HCT116 (cell line): ENCODE measurements at regions not wholly inside any gene's neighbourhood (a gene's known extent, or its start where the extent isn't known, plus 50 kb on each side); places are given as distances from the start of the nearest gene placed in this dataset.

Experiments used
- ATAC-seq: fragments of 200-7000 bp; cut with Tn5 transposase; 2 replicates; pipeline ENCODE4 v1.9.1; 2020; ENCODE audit warnings: mild to moderate bottlenecking, moderate library complexity
- BruUV-seq: library from RNA; stranded (reverse); fragments of 400-500 nt; replicated peaks from 2 replicates; lab custom pipeline; 2021; lab: Mats Ljungman, UMichigan
- CTCF ChIA-PET: fragments of 300-600 bp; sonication (Branson Sonifier 250); formaldehyde crosslinking; loops from one replicate; lab custom pipeline; 2021; ENCODE audit warnings: antibody characterized with exemption; lab: Charles Lee
- POLR2A ChIA-PET: fragments of 300-600, 350-600 bp; sonication (Branson Sonifier 250); formaldehyde crosslinking; loops from one replicate; lab custom pipeline; 2021; ENCODE audit warnings: antibody characterized with exemption; lab: Charles Lee
- RAD21 ChIA-PET, 2 experiments: fragments of 300-600 bp; sonication (Branson Sonifier 250); formaldehyde crosslinking; loops; one replicate each; lab custom pipeline; 2023; ENCODE audit warnings: low total read pairs in 2 of 2; ENCODE audit not compliant: uncharacterized antibody in 2 of 2, unreplicated experiment in 2 of 2, low non-redundant PET in 1 of 2; lab: Charles Lee
- DNase-seq: peaks from one replicate; pipeline ENCODE4 v3.0.0-alpha.2; 2010; ENCODE audit warnings: low read depth, low spot score
- H2AFZ ChIP-seq: fragments of 200-600 bp; shearing (Covaris generic), sonication (generic); 2 replicates; pipeline ENCODE4 v1.6.1; 2017; ENCODE audit warnings: low read depth, mixed run types, mixed read lengths, antibody characterized with exemption, low read length; ENCODE audit not compliant: poor library complexity, severe bottlenecking
- H3K27ac ChIP-seq: 2 replicates; pipeline ENCODE4 v1.5.1; 2012; ENCODE audit warnings: low read depth, low read length
- H3K27me3 ChIP-seq: fragments of 200-600 bp; sonication (generic); 2 replicates; pipeline ENCODE4 v1.6.1; 2016; ENCODE audit warnings: mixed run types, low read length, mixed read lengths; ENCODE audit not compliant: insufficient read depth
- H3K36me3 ChIP-seq, 2 experiments: fragments of 200-500 bp in 1 of 2; fragments of 200-600 bp in 1 of 2; sonication (Bioruptor generic) in 1 of 2; sonication (generic) in 1 of 2; 2 replicates each; pipeline versions ENCODE4 v1.5.1 to v1.6.1; 2014 to 2016; ENCODE audit warnings: low read length in 2 of 2, inconsistent platforms in 1 of 2, mixed read lengths in 1 of 2, mixed run types in 1 of 2; ENCODE audit not compliant: insufficient read depth in 2 of 2, control insufficient read depth in 1 of 2
- H3K4me1 ChIP-seq, 2 experiments: fragments of 200-600 bp in 1 of 2; sonication (generic) in 1 of 2; 2 replicates each; pipeline versions ENCODE4 v1.5.1 to v1.6.1; 2012 to 2017; ENCODE audit warnings: low read length in 2 of 2, inconsistent platforms in 1 of 2, mild to moderate bottlenecking in 1 of 2, mixed read lengths in 1 of 2, mixed run types in 1 of 2, moderate library complexity in 1 of 2; ENCODE audit not compliant: insufficient read depth in 2 of 2, control insufficient read depth in 1 of 2
- H3K4me2 ChIP-seq: fragments of 200-600 bp; sonication (generic); 2 replicates; pipeline ENCODE4 v1.6.1; 2017; ENCODE audit warnings: mixed run types, low read length, mixed read lengths
- H3K4me3 ChIP-seq, 2 experiments: fragments of 200-600 bp in 1 of 2; sonication (generic) in 1 of 2; replicated peaks in 1 of 2; 2 replicates each; pipeline ENCODE4 v1.5.1; 2011 to 2016; ENCODE audit warnings: low read length in 2 of 2, control low read depth in 1 of 2, low read depth in 1 of 2, mild to moderate bottlenecking in 1 of 2, mixed read lengths in 1 of 2, mixed run types in 1 of 2
- H3K79me2 ChIP-seq: fragments of 200-600 bp; sonication (generic); 2 replicates; pipeline ENCODE4 v1.6.1; 2017; ENCODE audit warnings: mild to moderate bottlenecking, mixed run types, low read length, moderate library complexity, mixed read lengths; ENCODE audit not compliant: insufficient read depth
- H3K9ac ChIP-seq: fragments of 200-600 bp; sonication (generic); 2 replicates; pipeline ENCODE4 v1.6.1; 2016; ENCODE audit warnings: low read length, mixed read lengths
- H3K9me2 ChIP-seq: fragments of 200-600 bp; sonication (generic), shearing (Covaris generic); 2 replicates; pipeline ENCODE4 v1.6.1; 2017; ENCODE audit warnings: mixed run types, mild to moderate bottlenecking, moderate library complexity; ENCODE audit not compliant: insufficient read depth
- H3K9me3 ChIP-seq, 2 experiments: fragments of 200-500 bp in 1 of 2; fragments of 200-600 bp in 1 of 2; sonication (Bioruptor generic) in 1 of 2; sonication (generic) in 1 of 2; 2 replicates each; pipeline ENCODE4 v1.6.1; 2014 to 2017; ENCODE audit warnings: low read length in 2 of 2, mixed read lengths in 2 of 2, inconsistent platforms in 1 of 2, low read depth in 1 of 2, mild to moderate bottlenecking in 1 of 2, mixed run types in 1 of 2, moderate library complexity in 1 of 2; ENCODE audit not compliant: control insufficient read depth in 1 of 2, insufficient read depth in 1 of 2
- H4K20me1 ChIP-seq: fragments of 200-600 bp; sonication (generic), shearing (Covaris generic); 2 replicates; pipeline ENCODE4 v1.6.1; 2017; ENCODE audit warnings: mixed run types, mild to moderate bottlenecking, moderate library complexity; ENCODE audit not compliant: insufficient read depth
- EGR1 ChIP-seq: IDR thresholded peaks from 2 replicates; pipeline ENCODE4 v1.6.1; 2012; ENCODE audit warnings: low read depth
- FOSL1 ChIP-seq: IDR thresholded peaks from 2 replicates; pipeline ENCODE4 v1.6.1; 2012; ENCODE audit warnings: low read depth
- POLR2AphosphoS5 ChIP-seq: IDR thresholded peaks from 2 replicates; pipeline ENCODE4 v1.6.1; 2011; ENCODE audit warnings: mild to moderate bottlenecking, low read depth, low read length, moderate library complexity
- RAD21 ChIP-seq: IDR thresholded peaks from 2 replicates; pipeline ENCODE4 v1.6.1; 2012; ENCODE audit warnings: low read depth, mild to moderate bottlenecking
- TCF7L2 ChIP-seq: IDR thresholded peaks from 2 replicates; pipeline ENCODE4 v1.7.0; 2011; ENCODE audit warnings: borderline replicate concordance, inconsistent platforms; ENCODE audit not compliant: insufficient read depth, insufficient read length; ENCODE audit errors: extremely low read depth
- ZNF274 ChIP-seq: fragments of 200-500 bp; sonication (Bioruptor generic); IDR thresholded peaks from 2 replicates; pipeline ENCODE4 v1.6.1; 2014; ENCODE audit warnings: mild to moderate bottlenecking, low read depth, low read length, inconsistent platforms
- intact Hi-C: fragments of 100-400 bp; cut with micrococcal nuclease; formaldehyde crosslinking; loops from 2 replicates; pipeline ENCODE4 v1.10.0; 2022
- TF ChIP-seq, protein P1 (sequence below): IDR thresholded peaks from 2 replicates; pipeline ENCODE4 v1.6.1; 2012

DNA sequence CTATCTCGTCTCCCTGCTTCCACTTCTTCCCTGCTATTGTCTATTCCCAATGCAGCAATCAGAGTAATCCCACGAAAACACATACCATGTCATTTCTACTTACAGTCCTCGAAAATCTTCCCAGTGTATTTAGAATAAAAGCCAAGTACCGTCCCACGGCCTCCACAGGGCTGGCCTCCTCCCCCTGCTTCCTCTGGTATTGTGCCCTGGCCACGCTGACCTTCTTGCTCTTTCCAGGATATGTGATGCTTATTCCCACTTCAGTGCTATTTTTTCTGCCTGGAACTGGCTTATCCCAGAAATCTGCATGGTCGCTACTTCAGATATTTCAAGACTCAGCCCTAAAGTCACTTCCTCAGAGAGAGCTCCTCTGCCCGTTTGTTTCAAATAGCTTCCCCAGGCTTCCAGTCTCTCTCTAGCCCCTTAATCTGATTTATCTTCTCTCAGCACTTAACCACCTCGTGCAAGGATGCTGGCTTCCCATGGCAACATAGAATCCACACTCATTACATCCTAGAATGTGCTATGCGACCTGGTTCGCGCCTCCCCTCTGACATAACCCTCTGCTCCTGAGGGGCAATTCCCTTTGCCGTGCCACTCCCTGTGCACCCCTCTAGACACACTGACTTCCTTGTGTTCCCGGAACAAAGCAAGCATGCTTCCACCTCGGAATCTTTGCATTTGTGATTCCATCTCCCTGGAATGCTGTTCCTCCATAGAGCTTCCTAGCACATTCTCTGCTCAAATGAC is 365.9 kb downstream of the ZSWIM6 start:
- no peak for ATAC-seq
- POLR2A ChIA-PET = no interaction called here
- Histone ChIP-seq H3K4me3 (no peak overlapping the region), H3K9me3 (no peaks in the 10 kb centered on the region), H3K27me3 (peaks cover 5% of the 10 kb centered on the region; the same call in 1 of the 2 replicates), H3K9ac (no peak overlapping the region), H3K36me3 (no peaks in the 10 kb centered on the region), H3K4me2 (no peak overlapping the region), H2AFZ (no peak overlapping the region), H3K27ac (no peak overlapping the region), H3K9me2 (no peaks in the 10 kb centered on the region), H4K20me1 (no peaks in the 10 kb centered on the region), H3K4me1 (no peaks in the 10 kb centered on the region), H3K79me2 (no peaks in the 10 kb centered on the region)
- DNase-seq = no peak
- TF ChIP-seq EGR1 (no peak), RAD21 (no peak), FOSL1 (no peak)
- TF ChIP-seq, protein P1, sequence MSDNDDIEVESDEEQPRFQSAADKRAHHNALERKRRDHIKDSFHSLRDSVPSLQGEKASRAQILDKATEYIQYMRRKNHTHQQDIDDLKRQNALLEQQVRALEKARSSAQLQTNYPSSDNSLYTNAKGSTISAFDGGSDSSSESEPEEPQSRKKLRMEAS = no peak
- no TSS peak for BruUV-seq
- intact Hi-C loops = no loop called here
- CTCF ChIA-PET = no interaction called here
- RAD21 ChIA-PET = no interaction called here

DNA sequence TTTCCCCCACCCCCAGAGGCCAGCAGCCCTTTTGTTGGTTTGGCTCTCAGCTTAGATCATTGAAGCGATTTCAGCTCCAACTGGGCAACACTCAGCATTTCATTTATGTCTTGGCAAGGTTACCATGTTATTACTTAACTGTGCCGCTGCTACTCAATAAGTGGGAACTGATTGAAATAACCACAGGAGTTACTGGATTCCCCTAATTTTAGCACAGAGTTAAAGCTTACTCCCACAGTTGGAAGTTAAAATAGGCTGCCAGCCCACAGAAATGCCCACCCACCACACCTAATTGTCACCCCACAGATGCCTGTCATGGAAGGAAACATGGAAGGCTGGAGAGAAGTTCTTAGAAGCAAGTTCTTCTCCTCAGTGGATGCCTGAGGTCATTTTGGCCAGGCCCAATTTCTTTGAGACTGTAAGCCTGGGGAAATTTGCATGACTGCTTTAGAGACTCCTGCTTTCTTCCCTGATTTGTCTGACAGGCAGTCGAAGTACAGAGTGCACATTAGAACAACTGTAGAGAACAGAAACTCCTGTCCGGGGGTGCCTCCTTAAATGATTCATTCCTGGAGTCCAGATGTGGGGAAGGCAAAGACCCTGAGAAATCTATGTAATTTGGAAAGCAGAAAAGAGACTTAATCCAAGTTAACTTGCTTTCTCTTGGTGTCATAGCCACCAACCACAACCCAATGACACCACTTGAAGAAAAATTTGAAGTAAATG is 370.0 kb downstream of the ZSWIM6 start:
- CTCF ChIA-PET = no interaction called here
- Histone ChIP-seq H3K4me1 (no peaks in the 10 kb centered on the region), H3K9me3 (no peaks in the 10 kb centered on the region), H3K27me3 (peaks cover 12% of the 10 kb centered on the region), H3K27ac (no peak overlapping the region), H3K36me3 (no peaks in the 10 kb centered on the region), H4K20me1 (no peaks in the 10 kb centered on the region), H3K9ac (no peak overlapping the region), H3K9me2 (no peaks in the 10 kb centered on the region), H2AFZ (no peak overlapping the region), H3K4me2 (no peak overlapping the region), H3K79me2 (no peaks in the 10 kb centered on the region), H3K4me3 (no peak overlapping the region)
- BruUV-seq = no TSS peak
- POLR2A ChIA-PET = no interaction called here
- no peak for ATAC-seq
- RAD21 ChIA-PET = no interaction called here
- TF ChIP-seq POLR2AphosphoS5 = no peak
- TF ChIP-seq TCF7L2 = no peak
- no peak for TF ChIP-seq FOSL1
- no peak for TF ChIP-seq ZNF274
- intact Hi-C loops = no loop called here
- no peak for DNase-seq
